Gastroesophageal sphincter (tissue), 4 donors: ENCODE measurements at regions not wholly inside any gene's neighbourhood (a gene's known extent, or its start where the extent isn't known, plus 50 kb on each side); places are given as distances from the start of the nearest gene placed in this dataset.

ENCODE experiments used
- ATAC-seq: fragments of 150-250 bp; one replicate; pipeline ENCODE4 v1.9.1; 2016; ENCODE audit warnings: mild to moderate bottlenecking, moderate library complexity
- H3K27ac ChIP-seq, 4 donors: fragments of 200-600 bp; sonication (generic) in 3 of 4; 1 replicate in 3 of 4; 2 replicates in 1 of 4; pipeline ENCODE4 v1.5.1; 2016 to 2019
- H3K27me3 ChIP-seq: fragments of 200-600 bp; sonication (generic); one replicate; pipeline ENCODE4 v1.5.1; 2019
- H3K36me3 ChIP-seq, 2 donors: fragments of 200-600 bp; sonication (generic); one replicate each; pipeline ENCODE4 v1.5.1; 2019; ENCODE audit warnings: control low read depth in 1 of 2
- H3K4me1 ChIP-seq, 3 donors: fragments of 200-600 bp; sonication (generic); 1 replicate in 2 of 3; 2 replicates in 1 of 3; pipeline ENCODE4 v1.5.1; 2016 to 2019; ENCODE audit warnings: control low read depth in 2 of 3
- H3K4me3 ChIP-seq, 2 donors: fragments of 200-600 bp; sonication (generic); one replicate each; pipeline ENCODE4 v1.5.1; 2019; ENCODE audit warnings: mild to moderate bottlenecking in 1 of 2, moderate library complexity in 1 of 2
- H3K9me3 ChIP-seq, 3 donors: fragments of 200-600 bp; sonication (generic); one replicate each; pipeline ENCODE4 v1.5.1; 2017 to 2019; ENCODE audit warnings: control low read depth in 2 of 3
- CTCF ChIP-seq, 4 experiments: fragments of 200-600 bp in 2 of 4; fragments of 450-650 bp in 2 of 4; sonication (generic) in 1 of 4; IDR thresholded peaks; one replicate each; pipeline ENCODE4 v1.5.1; 2017 to 2019; ENCODE audit warnings: antibody characterized with exemption in 4 of 4, mild to moderate bottlenecking in 2 of 4, moderate library complexity in 2 of 4
- EP300 ChIP-seq: sonication (generic); formaldehyde crosslinking; IDR thresholded peaks from one replicate; pipeline ENCODE4 v1.6.1; 2017; ENCODE audit warnings: antibody characterized with exemption, mild to moderate bottlenecking
- POLR2A ChIP-seq, 2 donors: fragments of 450-650 bp; IDR thresholded peaks; one replicate each; pipeline ENCODE4 v1.6.1; 2017; ENCODE audit warnings: antibody characterized with exemption in 2 of 2, mild to moderate bottlenecking in 2 of 2, moderate library complexity in 1 of 2
- POLR2AphosphoS5 ChIP-seq: sonication (generic); formaldehyde crosslinking; IDR thresholded peaks from one replicate; pipeline ENCODE4 v1.6.1; 2017; ENCODE audit warnings: antibody characterized with exemption
- WGBS, 2 donors: methylation state at CpG; one replicate each; pipeline ENCODE4 v1.1.5; 2018; ENCODE audit warnings: low coverage in 1 of 2; 5-methylcytosine and 5-hydroxymethylcytosine counted together

- H3K27ac ChIP-seq: no peak overlapping the region
- no peak for ATAC-seq
- no peaks in the 10 kb centered on the region for H3K27me3 ChIP-seq
- TF ChIP-seq EP300 (no peak), POLR2AphosphoS5 (no peak)
- no peaks in the 10 kb centered on the region for H3K9me3 ChIP-seq
- H3K36me3 ChIP-seq: no peaks in the 10 kb centered on the region
- no CpG with 5 or more reads among the region's 1 CpG for WGBS, 2 donors
- no peak overlapping the region for H3K4me3 ChIP-seq
- no peaks in the 10 kb centered on the region for H3K4me1 ChIP-seq
These were observed 190.0 kb upstream of the CACNA2D1 start for GRCh38 chr7:82633592-82633991.

- Histone ChIP-seq H3K9me3 (no peaks in the 10 kb centered on the region), H3K4me1 (no peaks in the 10 kb centered on the region), H3K27ac (no peak overlapping the region), H3K36me3 (no peaks in the 10 kb centered on the region), H3K27me3 (no peaks in the 10 kb centered on the region), H3K4me3 (no peak overlapping the region)
- no peak for TF ChIP-seq POLR2AphosphoS5
- no peak for TF ChIP-seq EP300
- no peak for TF ChIP-seq CTCF (IDR thresholded peaks at IDR 0.05)
- no peak for TF ChIP-seq POLR2A (IDR thresholded peaks at IDR 0.05)
- ATAC-seq: no peak
- WGBS, 2 donors: 23 to 40% methylated on average over 3 of the region's 3 CpGs
These were observed 188.4 kb upstream of the CACNA2D1 start for GRCh38 chr7:82631998-82632397.

- WGBS, 2 donors: 66 to 90% methylated on average over 1 to 3 of the region's 3 CpGs
- no peaks in the 10 kb centered on the region for H3K4me1 ChIP-seq
- no peak overlapping the region for H3K4me3 ChIP-seq
- ATAC-seq: no peak
- H3K9me3 ChIP-seq: no peaks in the 10 kb centered on the region
- no peaks in the 10 kb centered on the region for H3K36me3 ChIP-seq
- TF ChIP-seq POLR2AphosphoS5: no peak
- no peak for TF ChIP-seq POLR2A (IDR thresholded peaks at IDR 0.05)
- no peak for TF ChIP-seq EP300
- no peak for TF ChIP-seq CTCF (IDR thresholded peaks at IDR 0.05)
- no peaks in the 10 kb centered on the region for H3K27me3 ChIP-seq
- no peak overlapping the region for H3K27ac ChIP-seq
These were observed 186.0 kb upstream of the CACNA2D1 start for GRCh38 chr7:82629583-82629982.

GRCh38 chr7:82625377-82625776 is 181.8 kb upstream of the CACNA2D1 start:
- H3K4me1 ChIP-seq: no peaks in the 10 kb centered on the region
- no peak overlapping the region for H3K4me3 ChIP-seq
- ATAC-seq: no peak
- H3K27ac ChIP-seq: no peak overlapping the region
- H3K36me3 ChIP-seq: no peaks in the 10 kb centered on the region
- no peak for TF ChIP-seq EP300
- TF ChIP-seq POLR2AphosphoS5: no peak
- TF ChIP-seq CTCF (IDR thresholded peaks at IDR 0.05): no peak
- no peak for TF ChIP-seq POLR2A (IDR thresholded peaks at IDR 0.05)
- H3K9me3 ChIP-seq: no peaks in the 10 kb centered on the region
- H3K27me3 ChIP-seq: no peaks in the 10 kb centered on the region
- 80 to 96% methylated on average over 1 to 2 of the region's 2 CpGs for WGBS, 2 donors

GRCh38 chr7:82624965-82625364 is 181.4 kb upstream of the CACNA2D1 start:
- ATAC-seq: no peak
- Histone ChIP-seq H3K4me3 (no peak overlapping the region), H3K36me3 (no peaks in the 10 kb centered on the region), H3K4me1 (no peaks in the 10 kb centered on the region), H3K27me3 (no peaks in the 10 kb centered on the region), H3K27ac (no peak overlapping the region), H3K9me3 (no peaks in the 10 kb centered on the region)
- WGBS, 2 donors: 92 to 100% methylated on average over 1 of the region's 1 CpG
- TF ChIP-seq EP300 (no peak), POLR2AphosphoS5 (no peak), CTCF (IDR thresholded peaks at IDR 0.05) (no peak), POLR2A (IDR thresholded peaks at IDR 0.05) (no peak)

- Histone ChIP-seq H3K4me3 (no peak overlapping the region), H3K4me1 (no peaks in the 10 kb centered on the region), H3K36me3 (no peaks in the 10 kb centered on the region), H3K27me3 (no peaks in the 10 kb centered on the region), H3K9me3 (no peaks in the 10 kb centered on the region), H3K27ac (no peak overlapping the region)
- TF ChIP-seq POLR2A (IDR thresholded peaks at IDR 0.05): no peak
- TF ChIP-seq POLR2AphosphoS5: no peak
- no peak for TF ChIP-seq CTCF (IDR thresholded peaks at IDR 0.05)
- no peak for TF ChIP-seq EP300
- 73 to 100% methylated on average over 1 to 2 of the region's 2 CpGs for WGBS, 2 donors
- ATAC-seq: no peak
These were observed 180.8 kb upstream of the CACNA2D1 start for GRCh38 chr7:82624337-82624736.
